Ectodermal cell (in vitro differentiated cells): ENCODE measurements at regions not wholly inside any gene's neighbourhood (a gene's known extent, or its start where the extent isn't known, plus 50 kb on each side); places are given as distances from the start of the nearest gene placed in this dataset.

Experiments used
- H3K27ac ChIP-seq: 2 replicates; pipeline ENCODE4 v1.7.0; 2013; ENCODE audit warnings: mild to moderate bottlenecking, low read depth, low read length; ENCODE audit not compliant: insufficient read depth, poor library complexity, severe bottlenecking
- H3K27me3 ChIP-seq: 2 replicates; pipeline ENCODE4 v1.7.0; 2013; ENCODE audit warnings: mild to moderate bottlenecking, low read length; ENCODE audit not compliant: insufficient read depth, control insufficient read depth, poor library complexity, severe bottlenecking
- H3K36me3 ChIP-seq: one replicate; pipeline ENCODE4 v1.7.0; 2013; ENCODE audit warnings: low read length; ENCODE audit not compliant: control insufficient read depth, insufficient read depth
- H3K4me1 ChIP-seq: one replicate; pipeline ENCODE4 v1.7.0; 2013; ENCODE audit warnings: low read length; ENCODE audit not compliant: control insufficient read depth, insufficient read depth
- H3K4me3 ChIP-seq: 2 replicates; pipeline ENCODE4 v1.7.0; 2013; ENCODE audit warnings: low read depth, low read length, control low read depth; ENCODE audit not compliant: insufficient read depth
- H3K9me3 ChIP-seq: 2 replicates; pipeline ENCODE4 v1.7.0; 2013; ENCODE audit warnings: mild to moderate bottlenecking, low read length, moderate library complexity; ENCODE audit not compliant: control insufficient read depth
- WGBS, 2 experiments: methylation state at CpG; one replicate each; pipeline ENCODE4 v1.1.7; 2013; ENCODE audit warnings: missing lambda C conversion rate in 2 of 2; 5-methylcytosine and 5-hydroxymethylcytosine counted together

GRCh38 chr15:62750471-62750870 lies 292.1 kb upstream of the TPM1 start:
- Histone ChIP-seq H3K4me1 (peaks cover 4% of the 10 kb centered on the region), H3K9me3 (no peaks in the 10 kb centered on the region), H3K4me3 (no peak overlapping the region), H3K36me3 (no peaks in the 10 kb centered on the region), H3K27me3 (no peaks in the 10 kb centered on the region), H3K27ac (no peak overlapping the region)
- whole genome bisulfite sequencing, 2 experiments = 93 to 95% methylated on average over 4 of the region's 4 CpGs

GRCh38 chr15:62752657-62753517 lies 289.7 kb upstream of the TPM1 start:
- Histone ChIP-seq H3K36me3 (no peaks in the 10 kb centered on the region), H3K9me3 (no peaks in the 10 kb centered on the region), H3K27me3 (no peaks in the 10 kb centered on the region), H3K4me3 (no peak overlapping the region), H3K27ac (no peak overlapping the region), H3K4me1 (peaks cover 18% of the 10 kb centered on the region)
- 94 to 96% methylated on average over 6 of the region's 6 CpGs for WGBS, 2 experiments

- H3K4me1 ChIP-seq = peaks cover 26% of the 10 kb centered on the region
- 95 to 99% methylated on average over 4 of the region's 4 CpGs for WGBS, 2 experiments
- H3K27me3 ChIP-seq = no peaks in the 10 kb centered on the region
- H3K27ac ChIP-seq = no peak overlapping the region
- H3K36me3 ChIP-seq = no peaks in the 10 kb centered on the region
- H3K4me3 ChIP-seq = no peak overlapping the region
- H3K9me3 ChIP-seq = no peaks in the 10 kb centered on the region
Measured at GRCh38 chr15:62753518-62754221, 288.9 kb upstream of the TPM1 start.

GRCh38 chr15:62756326-62756994 lies 286.1 kb upstream of the TPM1 start:
- Histone ChIP-seq H3K4me3 (no peak overlapping the region), H3K4me1 (peaks cover 26% of the 10 kb centered on the region), H3K27ac (no peak overlapping the region), H3K36me3 (no peaks in the 10 kb centered on the region), H3K9me3 (no peaks in the 10 kb centered on the region), H3K27me3 (no peaks in the 10 kb centered on the region)
- WGBS, 2 experiments = 87 to 92% methylated on average over 6 of the region's 6 CpGs

- H3K27me3 ChIP-seq = no peaks in the 10 kb centered on the region
- no peak overlapping the region for H3K4me3 ChIP-seq
- H3K4me1 ChIP-seq = peaks cover 26% of the 10 kb centered on the region
- H3K9me3 ChIP-seq = no peaks in the 10 kb centered on the region
- H3K36me3 ChIP-seq = no peaks in the 10 kb centered on the region
- 88 to 100% methylated on average over 1 of the region's 1 CpG for WGBS, 2 experiments
- no peak overlapping the region for H3K27ac ChIP-seq
Measured at GRCh38 chr15:62756995-62757360, 285.6 kb upstream of the TPM1 start.

- H3K27ac ChIP-seq = no peak overlapping the region
- WGBS, 2 experiments = 80 to 84% methylated on average over 10 of the region's 10 CpGs
- H3K36me3 ChIP-seq = no peaks in the 10 kb centered on the region
Measured at GRCh38 chr15:62757535-62757934, 285.0 kb upstream of the TPM1 start.

GRCh38 chr15:62758126-62758951 lies 284.2 kb upstream of the TPM1 start:
- Histone ChIP-seq H3K36me3 (no peaks in the 10 kb centered on the region), H3K4me3 (no peak overlapping the region), H3K27me3 (no peaks in the 10 kb centered on the region), H3K9me3 (no peaks in the 10 kb centered on the region), H3K4me1 (peaks cover 26% of the 10 kb centered on the region), H3K27ac (peak overlapping the region; percentile 53)
- 29 to 37% methylated on average over 10 to 11 of the region's 11 CpGs for WGBS, 2 experiments

More at GRCh38 chr15:62757535-62757934, 285.0 kb upstream of the TPM1 start:
- Histone ChIP-seq H3K9me3 (no peaks in the 10 kb centered on the region), H3K4me3 (no peak overlapping the region), H3K27me3 (no peaks in the 10 kb centered on the region), H3K4me1 (peaks cover 26% of the 10 kb centered on the region)

- Histone ChIP-seq H3K9me3 (no peaks in the 10 kb centered on the region), H3K4me3 (no peak overlapping the region), H3K4me1 (peaks cover 26% of the 10 kb centered on the region), H3K27me3 (no peaks in the 10 kb centered on the region), H3K36me3 (no peaks in the 10 kb centered on the region), H3K27ac (no peak overlapping the region)
- WGBS, 2 experiments = 85 to 87% methylated on average over 4 of the region's 4 CpGs
Measured at GRCh38 chr15:62758952-62759349, 283.6 kb upstream of the TPM1 start.

- WGBS, 2 experiments = 91 to 96% methylated on average over 3 of the region's 3 CpGs
- no peaks in the 10 kb centered on the region for H3K9me3 ChIP-seq
- H3K4me1 ChIP-seq = peaks cover 26% of the 10 kb centered on the region
- H3K36me3 ChIP-seq = no peaks in the 10 kb centered on the region
- no peaks in the 10 kb centered on the region for H3K27me3 ChIP-seq
- no peak overlapping the region for H3K27ac ChIP-seq
- no peak overlapping the region for H3K4me3 ChIP-seq
Measured at GRCh38 chr15:62760538-62760937, 282.0 kb upstream of the TPM1 start.
